OCI-LY3 (cell line): ENCODE measurements at regions not wholly inside any gene's neighbourhood (a gene's known extent, or its start where the extent isn't known, plus 50 kb on each side); places are given as distances from the start of the nearest gene placed in this dataset.

Source experiments
- H2AFZ ChIP-seq: fragments of 200-600, 300-600 bp; shearing (Covaris generic); 2 replicates; pipeline ENCODE4 v1.6.0; 2014; ENCODE audit warnings: antibody characterized with exemption, low read depth, low read length
- H3K27ac ChIP-seq: fragments of 200-600, 300-600 bp; sonication (generic); 2 replicates; pipeline ENCODE4 v1.5.1; 2014; ENCODE audit warnings: mild to moderate bottlenecking, low read length, moderate library complexity, mixed read lengths
- H3K27me3 ChIP-seq: fragments of 200-600, 300-600 bp; sonication (generic); 2 replicates; pipeline ENCODE4 v1.6.1; 2014; ENCODE audit warnings: low read depth, low read length, mixed read lengths
- H3K36me3 ChIP-seq: fragments of 200-600, 300-600 bp; sonication (generic); replicated peaks from 2 replicates; pipeline ENCODE3; 2014; ENCODE audit warnings: low read depth, low read length, mixed read lengths
- H3K4me1 ChIP-seq: fragments of 300-600, 200-600 bp; sonication (generic); 2 replicates; pipeline ENCODE4 v1.6.1; 2014; ENCODE audit warnings: low read length, mixed read lengths
- H3K4me2 ChIP-seq: fragments of 200-600, 300-600 bp; sonication (generic); 2 replicates; pipeline ENCODE4 v1.6.1; 2014; ENCODE audit warnings: low read length, mixed read lengths
- H3K4me3 ChIP-seq: fragments of 300-600, 200-600 bp; sonication (generic); 2 replicates; pipeline ENCODE4 v1.5.1; 2014; ENCODE audit warnings: antibody characterized with exemption, mild to moderate bottlenecking, low read length, moderate library complexity
- H3K79me2 ChIP-seq: fragments of 300-600, 200-600 bp; shearing (Covaris generic); 2 replicates; pipeline ENCODE4 v1.6.1; 2014; ENCODE audit warnings: mild to moderate bottlenecking, low read length, mixed read lengths
- H3K9ac ChIP-seq: fragments of 300-600, 200-600 bp; shearing (Covaris generic); 2 replicates; pipeline ENCODE4 v1.6.0; 2014; ENCODE audit warnings: mild to moderate bottlenecking, low read length, moderate library complexity
- H3K9me3 ChIP-seq: fragments of 200-600, 300-600 bp; shearing (Covaris generic); 2 replicates; pipeline ENCODE4 v1.6.1; 2014; ENCODE audit warnings: low read length, mixed read lengths; ENCODE audit not compliant: insufficient read depth
- H4K20me1 ChIP-seq: fragments of 200-600, 300-600 bp; sonication (generic); 2 replicates; pipeline ENCODE4 v1.6.1; 2016; ENCODE audit warnings: low read length, mixed read lengths; ENCODE audit not compliant: insufficient read depth
- EZH2phosphoT487 ChIP-seq: fragments of 200-600 bp; shearing (Covaris generic); IDR thresholded peaks from 2 replicates; pipeline ENCODE4 v1.6.1; 2018; ENCODE audit warnings: antibody characterized with exemption, mixed run types, low read depth
- TF ChIP-seq, protein P1 (sequence below): fragments of 200-600, 300-600 bp; sonication (generic); IDR thresholded peaks from 2 replicates; pipeline ENCODE4 v1.5.1; 2014; ENCODE audit warnings: antibody characterized with exemption, low read length, low read depth

DNA sequence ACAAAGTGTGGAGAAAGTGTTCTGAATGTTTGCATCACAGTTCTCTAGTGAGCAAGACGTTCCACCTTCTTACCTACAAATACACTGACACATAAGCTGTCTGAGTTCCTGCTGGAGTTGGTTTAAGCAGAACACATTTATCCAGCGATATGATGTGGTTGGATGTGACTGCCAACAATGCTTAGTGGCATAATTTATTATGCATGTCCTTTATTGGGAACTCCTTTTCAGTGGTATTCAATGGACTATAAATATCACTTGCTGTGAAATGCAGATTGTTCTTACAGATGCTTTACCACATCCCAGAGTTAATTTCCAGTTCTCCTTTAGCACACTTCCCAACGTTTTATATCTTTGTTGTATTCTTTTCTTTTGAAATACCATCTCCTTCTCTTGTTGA, 222.2 kb downstream of the LURAP1L start:
- Histone ChIP-seq H3K9me3 (no peaks in the 10 kb centered on the region), H3K27me3 (no peaks in the 10 kb centered on the region), H3K9ac (no peak overlapping the region), H3K4me2 (no peak overlapping the region), H3K4me1 (no peaks in the 10 kb centered on the region), H3K79me2 (no peaks in the 10 kb centered on the region), H3K4me3 (no peak overlapping the region), H4K20me1 (no peaks in the 10 kb centered on the region), H3K36me3 (no peaks in the 10 kb centered on the region), H2AFZ (no peak overlapping the region), H3K27ac (no peak overlapping the region)
- no peak for TF ChIP-seq EZH2phosphoT487
- TF ChIP-seq, protein P1, sequence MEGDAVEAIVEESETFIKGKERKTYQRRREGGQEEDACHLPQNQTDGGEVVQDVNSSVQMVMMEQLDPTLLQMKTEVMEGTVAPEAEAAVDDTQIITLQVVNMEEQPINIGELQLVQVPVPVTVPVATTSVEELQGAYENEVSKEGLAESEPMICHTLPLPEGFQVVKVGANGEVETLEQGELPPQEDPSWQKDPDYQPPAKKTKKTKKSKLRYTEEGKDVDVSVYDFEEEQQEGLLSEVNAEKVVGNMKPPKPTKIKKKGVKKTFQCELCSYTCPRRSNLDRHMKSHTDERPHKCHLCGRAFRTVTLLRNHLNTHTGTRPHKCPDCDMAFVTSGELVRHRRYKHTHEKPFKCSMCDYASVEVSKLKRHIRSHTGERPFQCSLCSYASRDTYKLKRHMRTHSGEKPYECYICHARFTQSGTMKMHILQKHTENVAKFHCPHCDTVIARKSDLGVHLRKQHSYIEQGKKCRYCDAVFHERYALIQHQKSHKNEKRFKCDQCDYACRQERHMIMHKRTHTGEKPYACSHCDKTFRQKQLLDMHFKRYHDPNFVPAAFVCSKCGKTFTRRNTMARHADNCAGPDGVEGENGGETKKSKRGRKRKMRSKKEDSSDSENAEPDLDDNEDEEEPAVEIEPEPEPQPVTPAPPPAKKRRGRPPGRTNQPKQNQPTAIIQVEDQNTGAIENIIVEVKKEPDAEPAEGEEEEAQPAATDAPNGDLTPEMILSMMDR = no peak

DNA sequence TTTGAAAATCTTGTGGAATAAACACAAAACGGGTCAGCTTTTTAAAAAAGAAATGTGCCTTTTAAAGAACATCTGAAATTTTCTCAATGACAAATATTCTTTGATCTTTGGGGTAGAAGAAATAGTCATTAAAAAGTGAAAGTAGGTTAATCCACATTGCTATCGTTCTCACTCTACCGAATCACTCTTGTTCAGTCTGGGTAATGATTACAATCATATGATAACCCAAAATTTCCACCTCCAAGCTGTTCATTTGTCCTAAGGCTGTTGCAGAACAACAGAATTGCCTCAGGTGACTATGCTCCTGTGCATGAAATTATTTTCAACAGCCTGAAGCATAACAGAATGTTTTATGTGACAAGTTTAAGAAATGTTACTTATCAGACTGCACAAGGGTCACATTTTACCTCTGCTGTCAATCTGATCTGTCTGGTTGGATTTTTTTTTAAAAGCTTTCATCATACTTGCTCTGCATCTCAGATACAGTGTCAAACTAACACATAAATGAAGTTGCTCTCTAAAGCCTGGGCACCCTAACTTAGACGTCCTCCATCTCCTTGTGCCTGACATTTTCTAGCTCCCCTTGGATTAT, 227.3 kb downstream of the LURAP1L start:
- Histone ChIP-seq H3K4me1 (no peaks in the 10 kb centered on the region), H3K4me2 (no peak overlapping the region), H3K4me3 (no peak overlapping the region), H3K27me3 (no peaks in the 10 kb centered on the region), H2AFZ (no peak overlapping the region), H3K9me3 (no peaks in the 10 kb centered on the region), H4K20me1 (no peaks in the 10 kb centered on the region), H3K36me3 (no peaks in the 10 kb centered on the region), H3K9ac (no peak overlapping the region), H3K79me2 (no peaks in the 10 kb centered on the region), H3K27ac (no peak overlapping the region)
- TF ChIP-seq, protein P1 = no peak
- no peak for TF ChIP-seq EZH2phosphoT487

DNA sequence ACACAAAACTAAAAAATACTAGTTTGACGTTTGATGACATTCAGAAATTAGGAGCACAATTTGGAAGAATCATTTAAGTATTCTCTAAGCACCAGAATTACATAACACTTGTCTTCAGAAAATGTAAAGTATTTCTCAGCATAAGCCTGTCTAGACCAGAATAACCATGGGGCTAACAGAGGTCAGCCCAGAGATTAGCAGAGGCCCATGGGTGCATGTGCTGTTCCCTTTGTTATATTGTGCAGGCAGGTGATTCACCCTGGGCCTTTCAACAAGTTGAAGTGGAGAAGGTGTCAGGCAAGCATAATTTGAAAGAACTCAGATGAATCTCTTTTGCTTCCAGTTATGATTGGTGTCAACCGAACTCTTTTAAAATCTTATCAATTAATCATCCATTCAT, 227.9 kb downstream of the LURAP1L start:
- Histone ChIP-seq H3K4me2 (no peak overlapping the region), H3K4me1 (no peaks in the 10 kb centered on the region), H3K9me3 (no peaks in the 10 kb centered on the region), H3K36me3 (no peaks in the 10 kb centered on the region), H3K79me2 (no peaks in the 10 kb centered on the region), H3K9ac (no peak overlapping the region), H3K27ac (no peak overlapping the region), H3K4me3 (no peak overlapping the region), H2AFZ (no peak overlapping the region), H4K20me1 (no peaks in the 10 kb centered on the region), H3K27me3 (no peaks in the 10 kb centered on the region)
- no peak for TF ChIP-seq EZH2phosphoT487
- TF ChIP-seq, protein P1 = no peak

DNA sequence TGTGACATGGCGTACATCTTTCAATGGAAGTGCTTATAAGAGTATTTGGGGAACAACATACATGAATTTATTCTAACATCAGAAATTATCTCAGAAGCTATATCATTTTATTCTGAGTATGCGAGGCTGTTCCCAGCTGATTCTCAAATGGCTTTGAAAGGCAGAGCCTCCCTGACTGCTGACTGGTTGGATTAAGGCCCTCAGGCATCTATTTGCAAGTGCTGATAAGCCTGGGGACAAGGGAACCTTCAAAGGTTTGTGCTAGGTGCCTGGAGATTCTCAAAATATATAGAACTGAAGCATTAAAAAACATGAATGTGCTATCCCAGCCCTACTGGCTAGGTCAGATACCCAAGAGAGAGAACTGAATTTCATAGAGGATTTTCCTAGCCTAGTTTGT, 235.1 kb downstream of the LURAP1L start:
- no peaks in the 10 kb centered on the region for H3K27me3 ChIP-seq
- no peaks in the 10 kb centered on the region for H3K79me2 ChIP-seq
- TF ChIP-seq, protein P1 = no peak
- TF ChIP-seq EZH2phosphoT487 = no peak
- no peak overlapping the region for H3K9ac ChIP-seq
- no peaks in the 10 kb centered on the region for H3K4me1 ChIP-seq
- no peaks in the 10 kb centered on the region for H3K9me3 ChIP-seq
- no peak overlapping the region for H3K27ac ChIP-seq
- H2AFZ ChIP-seq = no peak overlapping the region
- no peaks in the 10 kb centered on the region for H4K20me1 ChIP-seq
- no peak overlapping the region for H3K4me3 ChIP-seq
- H3K4me2 ChIP-seq = no peak overlapping the region
- H3K36me3 ChIP-seq = no peaks in the 10 kb centered on the region
